ENCODE measurements at regions not wholly inside any gene's neighbourhood (a gene's known extent, or its start where the extent isn't known, plus 50 kb on each side); places are given as distances from the start of the nearest gene placed in this dataset.

DNA sequence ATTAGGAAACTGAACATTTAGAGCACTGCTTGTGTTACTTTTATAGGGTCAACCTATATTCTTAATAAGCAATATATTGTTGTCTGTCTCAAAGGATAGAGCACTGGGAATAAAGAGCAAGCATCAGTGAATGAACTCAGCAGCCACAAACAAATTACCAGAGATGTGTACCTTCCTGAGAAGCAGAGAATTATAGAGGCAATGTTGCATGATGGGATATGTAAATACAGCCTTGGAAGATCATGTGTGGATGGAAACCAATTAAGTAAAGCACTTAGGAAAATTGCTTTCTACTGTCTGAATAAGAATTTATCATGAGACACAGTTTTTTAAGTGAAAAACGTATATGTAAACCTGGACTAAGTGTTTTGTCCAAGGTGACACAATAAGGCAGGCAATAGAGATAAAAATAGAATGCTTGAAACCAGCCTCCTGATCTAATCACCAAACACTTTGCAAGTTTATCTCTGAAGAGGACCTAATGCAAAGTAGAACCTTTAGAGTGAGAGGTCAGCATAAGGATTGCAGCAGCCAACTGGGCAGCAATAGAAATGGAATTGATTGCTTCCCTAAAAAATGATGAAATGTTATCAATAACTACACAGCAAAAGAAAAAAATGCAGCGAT lies 848.0 kb downstream of the TUSC7 start (continued):
- TF ChIP-seq, protein P1, sequence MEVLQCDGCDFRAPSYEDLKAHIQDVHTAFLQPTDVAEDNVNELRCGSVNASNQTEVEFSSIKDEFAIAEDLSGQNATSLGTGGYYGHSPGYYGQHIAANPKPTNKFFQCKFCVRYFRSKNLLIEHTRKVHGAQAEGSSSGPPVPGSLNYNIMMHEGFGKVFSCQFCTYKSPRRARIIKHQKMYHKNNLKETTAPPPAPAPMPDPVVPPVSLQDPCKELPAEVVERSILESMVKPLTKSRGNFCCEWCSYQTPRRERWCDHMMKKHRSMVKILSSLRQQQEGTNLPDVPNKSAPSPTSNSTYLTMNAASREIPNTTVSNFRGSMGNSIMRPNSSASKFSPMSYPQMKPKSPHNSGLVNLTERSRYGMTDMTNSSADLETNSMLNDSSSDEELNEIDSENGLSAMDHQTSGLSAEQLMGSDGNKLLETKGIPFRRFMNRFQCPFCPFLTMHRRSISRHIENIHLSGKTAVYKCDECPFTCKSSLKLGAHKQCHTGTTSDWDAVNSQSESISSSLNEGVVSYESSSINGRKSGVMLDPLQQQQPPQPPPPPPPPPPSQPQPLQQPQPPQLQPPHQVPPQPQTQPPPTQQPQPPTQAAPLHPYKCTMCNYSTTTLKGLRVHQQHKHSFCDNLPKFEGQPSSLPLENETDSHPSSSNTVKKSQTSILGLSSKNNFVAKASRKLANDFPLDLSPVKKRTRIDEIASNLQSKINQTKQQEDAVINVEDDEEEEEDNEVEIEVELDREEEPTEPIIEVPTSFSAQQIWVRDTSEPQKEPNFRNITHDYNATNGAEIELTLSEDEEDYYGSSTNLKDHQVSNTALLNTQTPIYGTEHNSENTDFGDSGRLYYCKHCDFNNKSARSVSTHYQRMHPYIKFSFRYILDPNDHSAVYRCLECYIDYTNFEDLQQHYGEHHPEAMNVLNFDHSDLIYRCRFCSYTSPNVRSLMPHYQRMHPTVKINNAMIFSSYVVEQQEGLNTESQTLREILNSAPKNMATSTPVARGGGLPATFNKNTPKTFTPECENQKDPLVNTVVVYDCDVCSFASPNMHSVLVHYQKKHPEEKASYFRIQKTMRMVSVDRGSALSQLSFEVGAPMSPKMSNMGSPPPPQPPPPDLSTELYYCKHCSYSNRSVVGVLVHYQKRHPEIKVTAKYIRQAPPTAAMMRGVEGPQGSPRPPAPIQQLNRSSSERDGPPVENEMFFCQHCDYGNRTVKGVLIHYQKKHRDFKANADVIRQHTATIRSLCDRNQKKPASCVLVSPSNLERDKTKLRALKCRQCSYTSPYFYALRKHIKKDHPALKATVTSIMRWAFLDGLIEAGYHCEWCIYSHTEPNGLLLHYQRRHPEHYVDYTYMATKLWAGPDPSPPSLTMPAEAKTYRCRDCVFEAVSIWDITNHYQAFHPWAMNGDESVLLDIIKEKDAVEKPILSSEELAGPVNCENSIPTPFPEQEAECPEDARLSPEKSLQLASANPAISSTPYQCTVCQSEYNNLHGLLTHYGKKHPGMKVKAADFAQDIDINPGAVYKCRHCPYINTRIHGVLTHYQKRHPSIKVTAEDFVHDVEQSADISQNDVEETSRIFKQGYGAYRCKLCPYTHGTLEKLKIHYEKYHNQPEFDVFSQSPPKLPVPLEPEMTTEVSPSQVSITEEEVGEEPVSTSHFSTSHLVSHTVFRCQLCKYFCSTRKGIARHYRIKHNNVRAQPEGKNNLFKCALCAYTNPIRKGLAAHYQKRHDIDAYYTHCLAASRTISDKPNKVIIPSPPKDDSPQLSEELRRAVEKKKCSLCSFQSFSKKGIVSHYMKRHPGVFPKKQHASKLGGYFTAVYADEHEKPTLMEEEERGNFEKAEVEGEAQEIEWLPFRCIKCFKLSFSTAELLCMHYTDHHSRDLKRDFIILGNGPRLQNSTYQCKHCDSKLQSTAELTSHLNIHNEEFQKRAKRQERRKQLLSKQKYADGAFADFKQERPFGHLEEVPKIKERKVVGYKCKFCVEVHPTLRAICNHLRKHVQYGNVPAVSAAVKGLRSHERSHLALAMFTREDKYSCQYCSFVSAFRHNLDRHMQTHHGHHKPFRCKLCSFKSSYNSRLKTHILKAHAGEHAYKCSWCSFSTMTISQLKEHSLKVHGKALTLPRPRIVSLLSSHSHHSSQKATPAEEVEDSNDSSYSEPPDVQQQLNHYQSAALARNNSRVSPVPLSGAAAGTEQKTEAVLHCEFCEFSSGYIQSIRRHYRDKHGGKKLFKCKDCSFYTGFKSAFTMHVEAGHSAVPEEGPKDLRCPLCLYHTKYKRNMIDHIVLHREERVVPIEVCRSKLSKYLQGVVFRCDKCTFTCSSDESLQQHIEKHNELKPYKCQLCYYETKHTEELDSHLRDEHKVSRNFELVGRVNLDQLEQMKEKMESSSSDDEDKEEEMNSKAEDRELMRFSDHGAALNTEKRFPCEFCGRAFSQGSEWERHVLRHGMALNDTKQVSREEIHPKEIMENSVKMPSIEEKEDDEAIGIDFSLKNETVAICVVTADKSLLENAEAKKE (CRISPR knock-in tag; IDR thresholded peaks at IDR 0.05): no peak

DNA sequence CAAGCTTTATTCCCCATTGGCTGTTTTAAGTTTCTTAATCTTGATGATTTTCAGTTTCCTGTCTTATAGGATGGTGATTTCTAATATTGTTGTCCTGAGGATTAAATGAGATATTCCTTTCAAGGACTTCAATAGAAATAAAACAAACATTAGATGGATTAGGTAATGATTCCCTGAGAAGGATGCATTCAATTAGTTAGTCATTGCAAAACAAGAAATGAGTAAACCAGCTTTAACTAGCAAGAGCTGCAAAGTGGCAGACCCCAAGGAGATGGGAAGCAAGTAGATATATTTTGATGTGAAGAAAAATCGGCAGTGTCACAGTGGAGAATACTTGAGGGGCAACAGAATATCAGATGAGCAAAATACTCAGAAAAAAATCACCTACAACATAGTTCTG lies 849.1 kb downstream of the TUSC7 start:
- no peak overlapping the region for H3K27ac Mint-ChIP-seq
- H4K20me1 ChIP-seq (replicated peaks; ENCODE audit: insufficient read depth): no peaks in the 10 kb centered on the region
- no peak overlapping the region for H3K4me2 ChIP-seq
- ATAC-seq: no peak
- H3K4me3 ChIP-seq: no peak overlapping the region
- H3K36me3 Mint-ChIP-seq (ENCODE audit: low read depth): no peaks in the 10 kb centered on the region
- H3K79me2 ChIP-seq (replicated peaks; ENCODE audit: insufficient read depth): no peaks in the 10 kb centered on the region
- no peaks in the 10 kb centered on the region for H3K27me3 Mint-ChIP-seq (ENCODE audit: insufficient read depth, low read depth, poor library complexity)
- H3K4me3 Mint-ChIP-seq: no peak overlapping the region
- H3K4me1 Mint-ChIP-seq: no peaks in the 10 kb centered on the region
- no peaks in the 10 kb centered on the region for H3K4me1 ChIP-seq (ENCODE audit: insufficient read depth)
- no peaks in the 10 kb centered on the region for H3K36me3 ChIP-seq (ENCODE audit: insufficient read depth)
- H3K27ac ChIP-seq (ENCODE audit: low read depth): no peak overlapping the region
- H3K27me3 ChIP-seq (ENCODE audit: insufficient read depth): no peaks in the 10 kb centered on the region
- H3K9me3 Mint-ChIP-seq: no peaks in the 10 kb centered on the region
- no peaks in the 10 kb centered on the region for H3F3A ChIP-seq (replicated peaks; ENCODE audit: low read depth)
- H2AFZ ChIP-seq: no peak overlapping the region
- no peaks in the 10 kb centered on the region for H3K9me2 ChIP-seq (ENCODE audit: insufficient read depth)
- DNase-seq (ENCODE audit: low spot score): no peak
- no peak for TF ChIP-seq EZH2phosphoT487 (IDR thresholded peaks at IDR 0.05; ENCODE audit: unreplicated experiment)

DNA sequence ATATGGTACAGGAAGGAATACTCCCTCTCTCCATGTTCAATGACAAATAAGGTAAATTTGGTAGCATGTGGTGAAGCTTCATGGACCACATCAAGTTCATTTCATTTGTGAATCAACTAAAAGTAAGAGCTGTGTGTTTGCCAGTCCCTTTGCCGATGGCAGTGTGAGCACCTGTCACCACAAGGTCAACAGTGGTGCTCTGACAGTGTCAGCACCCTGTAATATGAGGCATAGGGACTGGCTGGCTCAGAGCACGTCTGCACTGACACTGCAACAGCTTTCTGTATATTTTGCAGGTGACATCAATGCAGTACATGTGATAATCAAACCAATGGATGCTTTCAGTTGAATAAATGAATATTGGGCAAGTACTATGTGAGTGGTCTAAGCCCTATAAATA lies 852.4 kb downstream of the TUSC7 start:
- no peaks in the 10 kb centered on the region for H3K9me2 ChIP-seq (ENCODE audit: insufficient read depth)
- no peak overlapping the region for H3K27ac ChIP-seq (ENCODE audit: low read depth)
- no peak overlapping the region for H3K27ac Mint-ChIP-seq
- no peaks in the 10 kb centered on the region for H4K20me1 ChIP-seq (replicated peaks; ENCODE audit: insufficient read depth)
- no peak overlapping the region for H2AFZ ChIP-seq
- no peaks in the 10 kb centered on the region for H3K27me3 Mint-ChIP-seq (ENCODE audit: insufficient read depth, low read depth, poor library complexity)
- H3K9me3 Mint-ChIP-seq: no peaks in the 10 kb centered on the region
- no peaks in the 10 kb centered on the region for H3K27me3 ChIP-seq (ENCODE audit: insufficient read depth)
- no peak overlapping the region for H3K4me2 ChIP-seq
- ATAC-seq (no peak), DNase-seq (ENCODE audit: low spot score) (no peak)
- H3K4me1 Mint-ChIP-seq: no peaks in the 10 kb centered on the region; the same call in 2 of the 3 replicates
- no peak overlapping the region for H3K4me3 Mint-ChIP-seq
- H3K36me3 Mint-ChIP-seq (ENCODE audit: low read depth): no peaks in the 10 kb centered on the region
- H3F3A ChIP-seq (replicated peaks; ENCODE audit: low read depth): no peaks in the 10 kb centered on the region
- no peaks in the 10 kb centered on the region for H3K4me1 ChIP-seq (ENCODE audit: insufficient read depth)
- H3K79me2 ChIP-seq (replicated peaks; ENCODE audit: insufficient read depth): no peaks in the 10 kb centered on the region
- no peaks in the 10 kb centered on the region for H3K36me3 ChIP-seq (ENCODE audit: insufficient read depth)
- no peak overlapping the region for H3K4me3 ChIP-seq
- TF ChIP-seq ZNF331 (CRISPR knock-in tag; IDR thresholded peaks at IDR 0.05; ENCODE audit: low read depth) (no peak), EZH2phosphoT487 (IDR thresholded peaks at IDR 0.05; ENCODE audit: unreplicated experiment) (no peak), NANOG (IDR thresholded peaks at IDR 0.05; ENCODE audit: borderline replicate concordance) (no peak)
- TF ChIP-seq, protein P1 (CRISPR knock-in tag; IDR thresholded peaks at IDR 0.05): no peak

All from GM23338 (cell line).